ENCODE measurements at regions not wholly inside any gene's neighbourhood (a gene's known extent, or its start where the extent isn't known, plus 50 kb on each side); places are given as distances from the start of the nearest gene placed in this dataset.

DNA sequence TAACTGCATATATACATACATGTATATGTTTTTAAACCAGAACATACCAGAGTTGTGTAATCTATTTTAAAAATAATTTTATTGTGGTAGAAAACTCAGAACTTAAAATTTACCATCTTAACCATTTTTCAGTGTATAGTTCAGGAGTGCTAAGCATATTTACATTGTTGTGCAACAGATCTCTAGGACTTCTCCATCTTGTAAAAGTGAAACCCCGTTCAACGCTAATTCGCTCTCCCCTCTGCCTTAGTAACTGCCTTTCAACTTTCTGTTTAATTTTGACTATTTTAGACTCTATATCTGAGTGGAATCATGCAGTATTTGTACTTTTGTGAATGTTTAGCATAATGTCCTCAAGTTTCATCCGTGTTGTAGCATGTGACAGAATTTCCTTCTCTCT lies 51.8 kb upstream of the SSR3 start:
- TF ChIP-seq, protein P1, sequence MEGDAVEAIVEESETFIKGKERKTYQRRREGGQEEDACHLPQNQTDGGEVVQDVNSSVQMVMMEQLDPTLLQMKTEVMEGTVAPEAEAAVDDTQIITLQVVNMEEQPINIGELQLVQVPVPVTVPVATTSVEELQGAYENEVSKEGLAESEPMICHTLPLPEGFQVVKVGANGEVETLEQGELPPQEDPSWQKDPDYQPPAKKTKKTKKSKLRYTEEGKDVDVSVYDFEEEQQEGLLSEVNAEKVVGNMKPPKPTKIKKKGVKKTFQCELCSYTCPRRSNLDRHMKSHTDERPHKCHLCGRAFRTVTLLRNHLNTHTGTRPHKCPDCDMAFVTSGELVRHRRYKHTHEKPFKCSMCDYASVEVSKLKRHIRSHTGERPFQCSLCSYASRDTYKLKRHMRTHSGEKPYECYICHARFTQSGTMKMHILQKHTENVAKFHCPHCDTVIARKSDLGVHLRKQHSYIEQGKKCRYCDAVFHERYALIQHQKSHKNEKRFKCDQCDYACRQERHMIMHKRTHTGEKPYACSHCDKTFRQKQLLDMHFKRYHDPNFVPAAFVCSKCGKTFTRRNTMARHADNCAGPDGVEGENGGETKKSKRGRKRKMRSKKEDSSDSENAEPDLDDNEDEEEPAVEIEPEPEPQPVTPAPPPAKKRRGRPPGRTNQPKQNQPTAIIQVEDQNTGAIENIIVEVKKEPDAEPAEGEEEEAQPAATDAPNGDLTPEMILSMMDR (conservative IDR thresholded peaks at IDR 0.05; ENCODE audit: low read depth): no peak
- DNase-seq (ENCODE audit: low spot score): no peak
- POLR2A ChIA-PET (ENCODE audit: low non-redundant PET): no interaction called here
- CTCF ChIA-PET: no interaction called here
- no peak overlapping the region for H3K27ac ChIP-seq

DNA sequence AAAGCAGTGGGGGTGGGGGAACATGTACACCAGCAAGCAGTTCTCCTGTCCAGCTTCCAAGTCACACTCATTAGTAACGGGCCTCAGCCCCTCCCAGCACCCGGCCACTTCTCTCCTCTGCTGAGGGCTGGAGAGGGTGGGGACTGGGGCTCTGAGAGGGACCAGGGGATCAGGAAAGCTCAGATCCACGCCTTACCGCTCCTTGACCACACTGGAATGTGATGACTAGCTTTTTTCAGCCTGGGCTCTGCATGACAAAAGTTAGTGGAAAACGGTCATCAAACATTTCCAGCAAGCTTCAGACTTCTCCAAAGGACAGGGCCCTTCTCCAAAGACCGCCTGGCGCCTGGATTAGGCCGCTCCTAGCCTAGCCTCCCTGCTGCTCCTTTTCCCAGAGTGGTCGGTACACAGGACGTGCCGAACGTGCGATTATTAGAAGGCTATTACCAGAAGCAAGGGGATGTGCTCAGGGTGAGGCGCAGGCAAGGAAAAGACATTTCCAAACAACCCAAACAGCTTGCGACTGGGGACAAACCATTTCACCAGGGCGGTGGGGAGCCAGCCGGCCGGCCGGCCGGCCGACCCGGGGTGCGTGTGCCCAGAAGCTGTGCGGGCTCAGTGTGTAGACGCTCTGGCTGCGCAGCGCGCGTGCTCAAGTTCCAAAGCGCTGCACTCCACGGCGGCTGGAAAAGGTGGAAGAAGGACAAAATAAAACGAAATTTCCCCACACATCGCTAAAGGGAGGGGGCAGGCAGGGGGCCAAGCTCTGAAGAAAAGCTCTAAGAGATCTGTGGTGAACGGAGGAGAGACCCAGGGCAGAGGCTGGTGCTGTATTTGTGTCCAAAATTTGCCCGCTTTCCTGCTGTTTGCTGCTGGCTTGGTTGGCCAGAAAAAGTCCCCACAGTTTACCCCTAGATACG lies 51.0 kb upstream of the SSR3 start:
- CTCF ChIA-PET: interaction anchor here (0.6 kb wide), 1 partner anchor 289 kb away, joined by 3 read pairs; no protein-coding TSS in a partner anchor
- DNase-seq (ENCODE audit: low spot score): peak; percentile 9
- TF ChIP-seq, protein P1 (conservative IDR thresholded peaks at IDR 0.05; ENCODE audit: low read depth): no peak
- no peak overlapping the region for H3K27ac ChIP-seq
- POLR2A ChIA-PET (ENCODE audit: low non-redundant PET): no interaction called here

DNA sequence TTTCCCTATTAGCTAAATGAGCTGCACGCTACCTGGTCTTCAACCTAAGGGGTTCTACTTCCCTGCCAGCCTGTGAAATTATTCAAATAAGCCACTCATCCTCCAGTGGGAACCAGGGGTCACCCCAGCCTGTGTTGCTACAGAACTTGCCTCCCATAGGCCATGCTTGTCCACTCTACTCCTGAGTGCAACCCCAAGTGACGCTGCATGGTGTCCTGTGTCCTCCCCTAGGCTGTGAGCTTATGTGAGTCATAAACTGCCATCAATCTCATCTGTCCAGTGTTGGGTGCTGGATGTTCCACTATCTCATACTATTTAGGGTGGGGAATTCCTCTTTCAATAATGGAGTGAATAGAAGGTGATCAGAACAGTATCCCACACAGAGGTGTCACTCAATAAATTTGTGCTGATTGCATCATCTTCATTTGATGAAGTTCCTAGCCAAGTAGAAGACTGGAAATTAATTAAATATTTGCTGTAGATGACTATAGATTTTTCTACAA lies 49.8 kb upstream of the SSR3 start:
- H3K27ac ChIP-seq: no peak overlapping the region
- no peak for DNase-seq (ENCODE audit: low spot score)
- CTCF ChIA-PET: no interaction called here
- POLR2A ChIA-PET (ENCODE audit: low non-redundant PET): no interaction called here
- TF ChIP-seq, protein P1 (conservative IDR thresholded peaks at IDR 0.05; ENCODE audit: low read depth): no peak
